Nephron progenitor cell (in vitro differentiated cells): ENCODE measurements at regions not wholly inside any gene's neighbourhood (a gene's known extent, or its start where the extent isn't known, plus 50 kb on each side); places are given as distances from the start of the nearest gene placed in this dataset.

Experiments
- DNase-seq: peaks from one replicate; pipeline ENCODE4 v3.0.0; 2021
- H3K27ac Mint-ChIP-seq: 2 replicates; pipeline ENCODE4 v1.8.0; 2021; ENCODE audit warnings: mild to moderate bottlenecking, moderate library complexity, mixed read lengths
- H3K27me3 Mint-ChIP-seq: 2 replicates; pipeline ENCODE4 v1.8.0; 2021; ENCODE audit warnings: mild to moderate bottlenecking, low read depth, mixed read lengths; ENCODE audit not compliant: poor library complexity
- H3K36me3 Mint-ChIP-seq: 2 replicates; pipeline ENCODE4 v1.8.0; 2021; ENCODE audit warnings: low read depth, mixed read lengths
- H3K4me1 Mint-ChIP-seq: 2 replicates; pipeline ENCODE4 v1.8.0; 2021; ENCODE audit warnings: mixed read lengths
- H3K4me3 Mint-ChIP-seq: 2 replicates; pipeline ENCODE4 v1.8.0; 2021; ENCODE audit warnings: mild to moderate bottlenecking, moderate library complexity, mixed read lengths
- H3K9me3 Mint-ChIP-seq: 2 replicates; pipeline ENCODE4 v1.8.0; 2021; ENCODE audit warnings: mild to moderate bottlenecking, moderate library complexity, mixed read lengths
- TF ChIP-seq, protein P1 (sequence below): fragments of 200-600 bp; sonication (generic); IDR thresholded peaks from 2 replicates; pipeline ENCODE4 v1.5.0; 2021; ENCODE audit warnings: antibody characterized with exemption

DNA sequence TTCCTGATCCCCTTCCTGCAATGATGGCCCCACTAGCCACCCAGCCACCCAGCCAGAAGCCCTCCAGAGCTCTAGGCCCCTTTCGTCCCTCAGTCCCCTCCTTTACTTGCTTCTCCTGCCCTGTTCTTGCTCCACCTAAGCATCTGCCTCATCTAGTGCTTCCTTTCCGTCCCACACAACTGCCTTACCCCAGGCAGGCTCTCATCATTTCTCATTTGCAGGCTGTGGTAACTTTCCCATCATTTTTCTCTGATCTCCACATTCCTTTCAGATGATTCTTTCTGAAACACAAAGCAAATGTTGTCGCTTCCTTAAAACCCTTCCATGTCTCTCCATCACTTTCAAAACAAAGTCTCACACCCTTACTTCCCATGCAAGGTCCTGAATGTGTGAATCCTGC, 459.8 kb downstream of the METTL4 start:
- H3K27me3 Mint-ChIP-seq, result peaks cover 4% of the 10 kb centered on the region
- H3K4me1 Mint-ChIP-seq, result peaks cover 11% of the 10 kb centered on the region
- no peak overlapping the region for H3K4me3 Mint-ChIP-seq
- H3K9me3 Mint-ChIP-seq, result peaks cover 4% of the 10 kb centered on the region
- DNase-seq, result no peak
- TF ChIP-seq, protein P1, sequence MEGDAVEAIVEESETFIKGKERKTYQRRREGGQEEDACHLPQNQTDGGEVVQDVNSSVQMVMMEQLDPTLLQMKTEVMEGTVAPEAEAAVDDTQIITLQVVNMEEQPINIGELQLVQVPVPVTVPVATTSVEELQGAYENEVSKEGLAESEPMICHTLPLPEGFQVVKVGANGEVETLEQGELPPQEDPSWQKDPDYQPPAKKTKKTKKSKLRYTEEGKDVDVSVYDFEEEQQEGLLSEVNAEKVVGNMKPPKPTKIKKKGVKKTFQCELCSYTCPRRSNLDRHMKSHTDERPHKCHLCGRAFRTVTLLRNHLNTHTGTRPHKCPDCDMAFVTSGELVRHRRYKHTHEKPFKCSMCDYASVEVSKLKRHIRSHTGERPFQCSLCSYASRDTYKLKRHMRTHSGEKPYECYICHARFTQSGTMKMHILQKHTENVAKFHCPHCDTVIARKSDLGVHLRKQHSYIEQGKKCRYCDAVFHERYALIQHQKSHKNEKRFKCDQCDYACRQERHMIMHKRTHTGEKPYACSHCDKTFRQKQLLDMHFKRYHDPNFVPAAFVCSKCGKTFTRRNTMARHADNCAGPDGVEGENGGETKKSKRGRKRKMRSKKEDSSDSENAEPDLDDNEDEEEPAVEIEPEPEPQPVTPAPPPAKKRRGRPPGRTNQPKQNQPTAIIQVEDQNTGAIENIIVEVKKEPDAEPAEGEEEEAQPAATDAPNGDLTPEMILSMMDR, result no peak
- no peaks in the 10 kb centered on the region for H3K36me3 Mint-ChIP-seq
- no peak overlapping the region for H3K27ac Mint-ChIP-seq

DNA sequence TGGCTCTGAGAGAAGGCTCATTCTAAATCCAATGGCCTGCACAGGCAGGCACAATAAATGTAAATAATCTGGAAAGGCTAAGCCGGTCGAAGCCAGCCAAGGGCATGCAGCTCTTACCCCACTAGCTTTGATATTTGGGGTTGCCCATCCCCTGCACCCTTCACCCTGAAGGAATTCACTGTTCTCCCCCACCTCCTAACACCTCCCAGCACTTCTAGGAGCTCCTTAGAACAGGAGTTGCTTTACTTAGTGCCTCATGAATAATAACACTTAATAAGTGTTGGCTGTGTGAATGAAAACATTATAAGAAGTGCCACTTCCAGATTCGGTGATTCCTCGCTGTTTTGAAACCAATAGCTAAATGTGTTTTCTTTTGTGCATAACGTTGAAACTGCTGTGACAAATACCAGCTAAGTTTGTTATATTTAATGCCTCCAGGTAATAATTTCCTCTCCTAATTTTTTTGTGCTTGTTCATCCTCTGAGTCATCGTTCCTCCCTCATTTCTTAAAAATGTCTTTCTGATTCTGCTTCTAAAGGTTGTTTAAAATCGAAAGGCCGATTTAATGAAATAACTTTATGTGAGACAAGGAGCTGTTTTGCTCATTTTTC, 458.8 kb downstream of the METTL4 start:
- DNase-seq, result no peak
- Mint-ChIP-seq H3K27ac (no peak overlapping the region), H3K4me3 (no peak overlapping the region), H3K27me3 (peaks cover 4% of the 10 kb centered on the region), H3K9me3 (peaks cover 4% of the 10 kb centered on the region), H3K4me1 (peaks cover 11% of the 10 kb centered on the region), H3K36me3 (no peaks in the 10 kb centered on the region)
- TF ChIP-seq, protein P1, result no peak

DNA sequence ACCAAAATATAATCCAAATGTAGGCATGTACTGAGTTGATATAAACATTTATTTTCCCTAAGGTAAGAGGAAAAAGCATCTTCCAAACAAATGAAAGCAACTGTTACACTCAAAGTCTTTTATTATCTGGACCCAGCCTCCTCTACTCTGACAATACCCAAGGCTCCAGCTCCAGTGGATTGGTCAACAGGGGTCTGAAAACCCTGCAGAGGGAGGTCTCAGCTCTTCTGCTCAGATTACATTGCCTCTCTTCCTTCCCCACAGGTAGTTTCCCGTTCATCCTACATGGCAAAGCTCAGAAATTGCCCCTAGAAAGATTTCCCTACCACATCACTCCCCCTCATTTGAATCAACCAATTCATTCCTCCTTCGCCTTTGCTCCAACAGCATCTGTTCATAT, 457.0 kb downstream of the METTL4 start:
- Mint-ChIP-seq H3K4me3 (no peak overlapping the region), H3K36me3 (no peaks in the 10 kb centered on the region), H3K9me3 (peaks cover 4% of the 10 kb centered on the region), H3K27ac (no peak overlapping the region), H3K4me1 (peaks cover 11% of the 10 kb centered on the region), H3K27me3 (peaks cover 4% of the 10 kb centered on the region)
- DNase-seq, result no peak
- TF ChIP-seq, protein P1, result no peak

DNA sequence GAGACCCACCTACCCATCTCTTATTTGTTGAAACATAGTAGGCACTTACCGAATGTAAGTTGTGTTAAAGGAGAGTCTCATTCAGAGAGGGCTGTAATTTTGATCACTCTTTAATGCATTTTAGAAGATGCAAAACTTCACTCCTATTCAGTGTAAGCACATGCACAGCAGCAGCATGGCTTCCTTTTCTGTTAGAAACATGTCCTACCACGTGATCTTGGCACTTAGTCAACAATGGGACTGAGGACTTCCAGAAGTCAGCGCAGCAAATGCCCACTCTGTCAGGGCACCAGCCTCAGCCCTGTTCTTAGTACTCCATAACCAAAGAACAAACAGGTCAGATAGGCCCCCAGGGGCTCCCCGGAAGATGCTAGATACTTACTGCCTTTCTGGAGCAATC, 456.5 kb downstream of the METTL4 start:
- no peak for DNase-seq
- Mint-ChIP-seq H3K27ac (no peak overlapping the region), H3K27me3 (peaks cover 4% of the 10 kb centered on the region), H3K9me3 (peaks cover 4% of the 10 kb centered on the region), H3K4me1 (peaks cover 11% of the 10 kb centered on the region), H3K36me3 (no peaks in the 10 kb centered on the region), H3K4me3 (no peak overlapping the region)
- TF ChIP-seq, protein P1, result no peak

DNA sequence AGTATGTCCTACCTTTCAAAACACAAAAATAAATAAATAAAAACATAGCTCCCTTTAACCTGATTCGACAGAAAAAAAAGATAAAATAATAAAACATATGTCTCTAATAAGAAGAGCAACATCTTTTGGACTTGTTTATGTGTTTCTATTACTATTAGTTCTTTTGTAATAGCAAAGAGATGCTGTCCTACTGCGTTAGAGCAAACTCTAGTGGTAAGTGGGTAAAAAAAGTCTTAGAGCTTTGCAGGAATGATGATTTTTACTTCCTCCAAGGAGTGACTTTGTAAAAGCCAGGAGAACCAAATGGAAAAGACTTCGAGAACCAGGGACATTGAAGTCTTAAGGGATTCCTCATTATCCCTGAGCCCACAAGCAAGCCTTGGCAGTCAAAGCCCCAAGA, 450.1 kb downstream of the METTL4 start:
- Mint-ChIP-seq H3K36me3 (no peaks in the 10 kb centered on the region), H3K9me3 (no peaks in the 10 kb centered on the region), H3K4me1 (peaks cover 5% of the 10 kb centered on the region), H3K27me3 (no peaks in the 10 kb centered on the region), H3K4me3 (no peak overlapping the region), H3K27ac (no peak overlapping the region)
- TF ChIP-seq, protein P1, result no peak
- no peak for DNase-seq

DNA sequence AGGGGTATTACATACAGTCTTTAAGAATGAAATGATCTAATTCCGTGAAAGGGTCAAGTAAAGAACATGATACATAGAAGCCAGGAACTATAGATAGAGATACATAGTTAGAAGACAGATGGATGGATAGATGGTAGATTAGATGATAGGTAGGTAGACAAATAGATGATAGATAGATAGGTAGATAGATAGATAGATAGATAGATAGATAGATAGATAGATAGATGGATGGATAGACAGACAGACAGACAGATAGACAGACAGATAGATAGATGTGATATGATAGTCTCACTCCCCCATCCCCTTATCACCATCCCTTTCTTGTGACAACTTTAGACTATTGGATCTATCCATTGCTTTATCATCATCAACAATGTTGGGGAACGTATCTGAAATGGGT, 448.2 kb downstream of the METTL4 start:
- no peak overlapping the region for H3K27ac Mint-ChIP-seq
- H3K27me3 Mint-ChIP-seq, result peaks cover 4% of the 10 kb centered on the region
- H3K9me3 Mint-ChIP-seq, result peaks cover 4% of the 10 kb centered on the region
- H3K36me3 Mint-ChIP-seq, result no peaks in the 10 kb centered on the region
- DNase-seq, result no peak
- peaks cover 5% of the 10 kb centered on the region for H3K4me1 Mint-ChIP-seq
- H3K4me3 Mint-ChIP-seq, result no peak overlapping the region
- TF ChIP-seq, protein P1, result no peak
